ENCODE measurements at regions not wholly inside any gene's neighbourhood (a gene's known extent, or its start where the extent isn't known, plus 50 kb on each side); places are given as distances from the start of the nearest gene placed in this dataset.

DNA sequence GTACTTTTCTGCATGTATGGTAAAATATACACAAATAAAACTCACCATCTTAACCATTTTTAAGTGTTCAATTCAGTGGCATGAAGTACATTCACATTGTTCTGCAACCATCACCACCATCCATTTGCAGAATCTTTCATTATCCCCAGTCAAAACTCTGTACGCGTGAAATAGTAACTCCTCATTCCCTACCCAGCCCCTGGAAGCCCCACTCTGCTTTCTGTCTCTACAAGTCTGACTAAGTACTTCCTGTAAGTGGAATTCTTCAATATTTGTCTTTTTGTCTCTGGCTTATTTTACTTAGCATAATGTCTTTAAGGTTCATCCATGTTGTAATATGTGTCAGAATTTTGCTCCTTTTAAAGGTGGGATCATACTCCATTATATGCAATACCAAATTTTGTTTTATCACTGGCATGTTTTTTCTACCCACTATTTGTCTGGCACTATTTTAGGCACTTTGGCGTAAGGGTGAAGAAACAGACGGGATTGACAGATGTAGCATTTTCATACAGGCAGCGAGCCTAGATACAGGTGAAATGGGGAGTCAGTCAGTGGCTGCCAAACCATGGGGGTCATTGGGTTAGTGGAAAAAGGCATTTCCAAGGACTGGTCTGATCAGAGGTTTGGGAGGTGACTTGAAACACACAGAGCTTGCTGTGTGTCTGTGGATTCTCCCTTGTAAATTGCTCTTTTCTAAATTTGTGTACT, 163.2 kb upstream of the MYCN start:
- Histone ChIP-seq H3K27ac (replicated peaks) (no peak overlapping the region), H3K27me3 (ENCODE audit: insufficient read depth, poor library complexity, severe bottlenecking) (no peaks in the 10 kb centered on the region), H3K4me3 (replicated peaks; ENCODE audit: insufficient read depth, low read length) (no peak overlapping the region)
- DNase-seq (ENCODE audit: low read depth in 1 of 2, low spot score in 1 of 2) = no peak
- TF ChIP-seq, protein P1, sequence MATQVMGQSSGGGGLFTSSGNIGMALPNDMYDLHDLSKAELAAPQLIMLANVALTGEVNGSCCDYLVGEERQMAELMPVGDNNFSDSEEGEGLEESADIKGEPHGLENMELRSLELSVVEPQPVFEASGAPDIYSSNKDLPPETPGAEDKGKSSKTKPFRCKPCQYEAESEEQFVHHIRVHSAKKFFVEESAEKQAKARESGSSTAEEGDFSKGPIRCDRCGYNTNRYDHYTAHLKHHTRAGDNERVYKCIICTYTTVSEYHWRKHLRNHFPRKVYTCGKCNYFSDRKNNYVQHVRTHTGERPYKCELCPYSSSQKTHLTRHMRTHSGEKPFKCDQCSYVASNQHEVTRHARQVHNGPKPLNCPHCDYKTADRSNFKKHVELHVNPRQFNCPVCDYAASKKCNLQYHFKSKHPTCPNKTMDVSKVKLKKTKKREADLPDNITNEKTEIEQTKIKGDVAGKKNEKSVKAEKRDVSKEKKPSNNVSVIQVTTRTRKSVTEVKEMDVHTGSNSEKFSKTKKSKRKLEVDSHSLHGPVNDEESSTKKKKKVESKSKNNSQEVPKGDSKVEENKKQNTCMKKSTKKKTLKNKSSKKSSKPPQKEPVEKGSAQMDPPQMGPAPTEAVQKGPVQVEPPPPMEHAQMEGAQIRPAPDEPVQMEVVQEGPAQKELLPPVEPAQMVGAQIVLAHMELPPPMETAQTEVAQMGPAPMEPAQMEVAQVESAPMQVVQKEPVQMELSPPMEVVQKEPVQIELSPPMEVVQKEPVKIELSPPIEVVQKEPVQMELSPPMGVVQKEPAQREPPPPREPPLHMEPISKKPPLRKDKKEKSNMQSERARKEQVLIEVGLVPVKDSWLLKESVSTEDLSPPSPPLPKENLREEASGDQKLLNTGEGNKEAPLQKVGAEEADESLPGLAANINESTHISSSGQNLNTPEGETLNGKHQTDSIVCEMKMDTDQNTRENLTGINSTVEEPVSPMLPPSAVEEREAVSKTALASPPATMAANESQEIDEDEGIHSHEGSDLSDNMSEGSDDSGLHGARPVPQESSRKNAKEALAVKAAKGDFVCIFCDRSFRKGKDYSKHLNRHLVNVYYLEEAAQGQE (IDR thresholded peaks at IDR 0.05; ENCODE audit: insufficient replicate concordance, low read depth) = no peak
- no peak for TF ChIP-seq GABPA (IDR thresholded peaks at IDR 0.05; ENCODE audit: low read depth)
- no peak for TF ChIP-seq SPI1 (IDR thresholded peaks at IDR 0.05; ENCODE audit: borderline replicate concordance, low read depth)
- no peak for TF ChIP-seq POLR2AphosphoS5 (IDR thresholded peaks at IDR 0.05; ENCODE audit: low read depth)
- TF ChIP-seq, protein P2, sequence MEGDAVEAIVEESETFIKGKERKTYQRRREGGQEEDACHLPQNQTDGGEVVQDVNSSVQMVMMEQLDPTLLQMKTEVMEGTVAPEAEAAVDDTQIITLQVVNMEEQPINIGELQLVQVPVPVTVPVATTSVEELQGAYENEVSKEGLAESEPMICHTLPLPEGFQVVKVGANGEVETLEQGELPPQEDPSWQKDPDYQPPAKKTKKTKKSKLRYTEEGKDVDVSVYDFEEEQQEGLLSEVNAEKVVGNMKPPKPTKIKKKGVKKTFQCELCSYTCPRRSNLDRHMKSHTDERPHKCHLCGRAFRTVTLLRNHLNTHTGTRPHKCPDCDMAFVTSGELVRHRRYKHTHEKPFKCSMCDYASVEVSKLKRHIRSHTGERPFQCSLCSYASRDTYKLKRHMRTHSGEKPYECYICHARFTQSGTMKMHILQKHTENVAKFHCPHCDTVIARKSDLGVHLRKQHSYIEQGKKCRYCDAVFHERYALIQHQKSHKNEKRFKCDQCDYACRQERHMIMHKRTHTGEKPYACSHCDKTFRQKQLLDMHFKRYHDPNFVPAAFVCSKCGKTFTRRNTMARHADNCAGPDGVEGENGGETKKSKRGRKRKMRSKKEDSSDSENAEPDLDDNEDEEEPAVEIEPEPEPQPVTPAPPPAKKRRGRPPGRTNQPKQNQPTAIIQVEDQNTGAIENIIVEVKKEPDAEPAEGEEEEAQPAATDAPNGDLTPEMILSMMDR (IDR thresholded peaks at IDR 0.05; ENCODE audit: insufficient read depth, low read length) = no peak

DNA sequence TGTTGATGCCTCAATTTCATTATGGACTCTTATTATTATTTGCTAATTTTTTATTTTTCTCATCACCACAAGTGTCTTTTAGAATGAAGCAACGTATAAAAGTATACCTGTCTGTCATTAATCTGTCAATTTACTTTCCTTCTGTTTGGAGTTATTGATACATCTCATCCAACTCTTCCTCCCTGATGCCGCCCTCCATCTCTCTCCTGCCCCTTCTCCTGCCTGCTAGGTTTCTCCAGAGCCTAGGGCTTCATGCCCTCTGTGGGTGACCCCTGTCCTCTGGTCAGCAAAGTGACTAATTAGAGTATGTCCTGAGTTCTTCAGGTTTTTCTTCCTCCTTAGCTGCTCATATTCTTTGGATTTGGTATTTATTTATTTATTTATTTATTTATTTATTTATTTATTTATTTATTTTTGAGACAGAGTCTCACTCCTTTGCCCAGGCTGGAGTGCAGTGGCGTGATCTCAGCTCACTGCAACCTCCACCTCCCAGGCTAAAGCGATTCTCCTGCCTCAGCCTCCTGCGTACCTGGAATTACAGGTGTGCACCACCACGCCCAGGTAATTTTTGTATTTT, 162.5 kb upstream of the MYCN start:
- DNase-seq (ENCODE audit: low read depth in 1 of 2, low spot score in 1 of 2) = no peak
- H3K27me3 ChIP-seq (ENCODE audit: insufficient read depth, poor library complexity, severe bottlenecking) = no peaks in the 10 kb centered on the region
- H3K27ac ChIP-seq (replicated peaks) = no peak overlapping the region
- TF ChIP-seq POLR2AphosphoS5 (IDR thresholded peaks at IDR 0.05; ENCODE audit: low read depth) (no peak), GABPA (IDR thresholded peaks at IDR 0.05; ENCODE audit: low read depth) (no peak), SPI1 (IDR thresholded peaks at IDR 0.05; ENCODE audit: borderline replicate concordance, low read depth) (no peak)
- TF ChIP-seq, protein P1 (IDR thresholded peaks at IDR 0.05; ENCODE audit: insufficient replicate concordance, low read depth) = no peak
- TF ChIP-seq, protein P2 (IDR thresholded peaks at IDR 0.05; ENCODE audit: insufficient read depth, low read length) = no peak
- no peak overlapping the region for H3K4me3 ChIP-seq (replicated peaks; ENCODE audit: insufficient read depth, low read length)

DNA sequence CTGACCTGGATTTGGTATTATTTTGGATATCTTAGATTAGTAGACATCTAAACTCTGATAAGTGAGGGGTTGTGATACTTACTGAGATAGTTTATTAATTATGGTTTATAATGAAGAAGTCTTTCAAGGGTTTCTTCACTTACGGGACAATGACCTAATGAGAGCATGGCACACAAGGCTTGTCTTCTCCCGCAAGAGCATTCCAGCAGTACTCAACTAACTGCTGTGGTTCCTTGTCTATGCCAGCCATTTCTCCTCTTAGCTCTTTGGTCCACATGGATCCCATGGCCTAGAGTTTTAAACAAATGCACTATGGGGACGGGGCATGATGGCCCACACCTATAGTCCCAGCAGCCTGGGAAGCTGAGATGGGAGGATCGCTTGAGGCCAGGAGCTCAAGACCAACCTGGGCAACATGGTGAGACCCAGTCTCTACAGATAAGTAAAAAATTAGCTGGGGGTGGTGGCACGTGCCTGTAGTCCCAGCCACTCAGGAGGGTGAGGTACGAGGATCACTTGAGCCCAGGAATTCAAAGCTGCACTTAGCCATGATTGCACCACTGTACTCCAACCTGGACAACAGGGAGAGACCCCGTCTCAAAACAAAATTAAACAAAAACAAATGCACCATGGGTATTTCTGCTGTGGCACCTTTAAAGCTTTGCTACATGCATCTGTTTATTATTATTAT, 161.7 kb upstream of the MYCN start:
- Histone ChIP-seq H3K27me3 (ENCODE audit: insufficient read depth, poor library complexity, severe bottlenecking) (no peaks in the 10 kb centered on the region), H3K27ac (replicated peaks) (no peak overlapping the region), H3K4me3 (replicated peaks; ENCODE audit: insufficient read depth, low read length) (no peak overlapping the region)
- DNase-seq (ENCODE audit: low read depth in 1 of 2, low spot score in 1 of 2) = no peak
- TF ChIP-seq SPI1 (IDR thresholded peaks at IDR 0.05; ENCODE audit: borderline replicate concordance, low read depth) (no peak), POLR2AphosphoS5 (IDR thresholded peaks at IDR 0.05; ENCODE audit: low read depth) (no peak), GABPA (IDR thresholded peaks at IDR 0.05; ENCODE audit: low read depth) (no peak)
- TF ChIP-seq, protein P2 (IDR thresholded peaks at IDR 0.05; ENCODE audit: insufficient read depth, low read length) = no peak
- TF ChIP-seq, protein P1 (IDR thresholded peaks at IDR 0.05; ENCODE audit: insufficient replicate concordance, low read depth) = no peak

Data from HL-60 (cell line).